ENCODE measurements at regions not wholly inside any gene's neighbourhood (a gene's known extent, or its start where the extent isn't known, plus 50 kb on each side); places are given as distances from the start of the nearest gene placed in this dataset.

- DNase-seq = no peak
These were observed 58.8 kb upstream of the SLCO4A1 start for GRCh38 chr20:62583424-62583920.

GRCh38 chr20:62584671-62585460 is 57.4 kb upstream of the SLCO4A1 start:
- no peak for DNase-seq

- DNase-seq = no peak
These were observed 56.8 kb upstream of the SLCO4A1 start for GRCh38 chr20:62585461-62585970.

- DNase-seq = no peak
These were observed 55.5 kb upstream of the SLCO4A1 start for GRCh38 chr20:62586799-62587198.

GRCh38 chr20:62587757-62588402 is 54.4 kb upstream of the SLCO4A1 start:
- no peak for DNase-seq

GRCh38 chr20:62588458-62589149 is 53.7 kb upstream of the SLCO4A1 start:
- no peak for DNase-seq

GRCh38 chr20:62589150-62589498 is 53.2 kb upstream of the SLCO4A1 start:
- DNase-seq = no peak

- no peak for DNase-seq
These were observed 52.6 kb upstream of the SLCO4A1 start for GRCh38 chr20:62589720-62590119.

- DNase-seq = no peak
These were observed 51.8 kb upstream of the SLCO4A1 start for GRCh38 chr20:62590309-62591121.

- DNase-seq = no peak
These were observed 51.2 kb upstream of the SLCO4A1 start for GRCh38 chr20:62591122-62591468.

- DNase-seq = no peak
These were observed 50.7 kb upstream of the SLCO4A1 start for GRCh38 chr20:62591591-62591990.

Measured in NCI-H2107 (cell line).